ENCODE measurements at regions not wholly inside any gene's neighbourhood (a gene's known extent, or its start where the extent isn't known, plus 50 kb on each side); places are given as distances from the start of the nearest gene placed in this dataset.

- TF ChIP-seq CTCF (IDR thresholded peaks at IDR 0.05) (no peak), ZFX (IDR thresholded peaks at IDR 0.05; ENCODE audit: borderline replicate concordance) (no peak)
Measured at GRCh38 chr13:22014469-22014868, 343.6 kb downstream of the FGF9 start.

Data from 22Rv1 (cell line).